ENCODE measurements at regions not wholly inside any gene's neighbourhood (a gene's known extent, or its start where the extent isn't known, plus 50 kb on each side); places are given as distances from the start of the nearest gene placed in this dataset.

DNA sequence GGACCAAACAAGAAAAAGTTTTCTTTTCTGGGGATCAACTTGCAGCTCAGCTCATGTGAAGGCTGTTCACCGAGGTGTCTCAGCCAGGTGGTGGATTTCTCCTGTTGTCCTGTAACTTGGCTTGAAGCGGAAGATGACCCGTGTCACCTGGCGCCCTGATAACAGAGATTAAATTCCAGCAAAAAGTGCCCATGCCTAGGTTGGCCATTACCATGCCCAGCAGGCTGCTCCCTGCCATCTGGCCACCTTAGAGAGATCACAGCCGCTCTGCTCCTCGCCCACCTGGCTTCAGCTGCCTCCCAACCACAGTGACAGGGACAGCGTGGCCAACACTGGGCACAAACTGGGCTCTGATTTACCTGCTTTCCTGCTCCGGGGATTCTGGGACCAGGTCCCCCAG lies 149.5 kb downstream of the ZBTB18 start:
- TF ChIP-seq, protein P1, sequence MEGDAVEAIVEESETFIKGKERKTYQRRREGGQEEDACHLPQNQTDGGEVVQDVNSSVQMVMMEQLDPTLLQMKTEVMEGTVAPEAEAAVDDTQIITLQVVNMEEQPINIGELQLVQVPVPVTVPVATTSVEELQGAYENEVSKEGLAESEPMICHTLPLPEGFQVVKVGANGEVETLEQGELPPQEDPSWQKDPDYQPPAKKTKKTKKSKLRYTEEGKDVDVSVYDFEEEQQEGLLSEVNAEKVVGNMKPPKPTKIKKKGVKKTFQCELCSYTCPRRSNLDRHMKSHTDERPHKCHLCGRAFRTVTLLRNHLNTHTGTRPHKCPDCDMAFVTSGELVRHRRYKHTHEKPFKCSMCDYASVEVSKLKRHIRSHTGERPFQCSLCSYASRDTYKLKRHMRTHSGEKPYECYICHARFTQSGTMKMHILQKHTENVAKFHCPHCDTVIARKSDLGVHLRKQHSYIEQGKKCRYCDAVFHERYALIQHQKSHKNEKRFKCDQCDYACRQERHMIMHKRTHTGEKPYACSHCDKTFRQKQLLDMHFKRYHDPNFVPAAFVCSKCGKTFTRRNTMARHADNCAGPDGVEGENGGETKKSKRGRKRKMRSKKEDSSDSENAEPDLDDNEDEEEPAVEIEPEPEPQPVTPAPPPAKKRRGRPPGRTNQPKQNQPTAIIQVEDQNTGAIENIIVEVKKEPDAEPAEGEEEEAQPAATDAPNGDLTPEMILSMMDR (IDR thresholded peaks at IDR 0.05; ENCODE audit: insufficient read depth, low read depth, low read length, missing control alignments), result no peak
- H3K4me3 ChIP-seq (ENCODE audit: low read length), result no peak overlapping the region
- no peak for DNase-seq (ENCODE audit: low read depth)

DNA sequence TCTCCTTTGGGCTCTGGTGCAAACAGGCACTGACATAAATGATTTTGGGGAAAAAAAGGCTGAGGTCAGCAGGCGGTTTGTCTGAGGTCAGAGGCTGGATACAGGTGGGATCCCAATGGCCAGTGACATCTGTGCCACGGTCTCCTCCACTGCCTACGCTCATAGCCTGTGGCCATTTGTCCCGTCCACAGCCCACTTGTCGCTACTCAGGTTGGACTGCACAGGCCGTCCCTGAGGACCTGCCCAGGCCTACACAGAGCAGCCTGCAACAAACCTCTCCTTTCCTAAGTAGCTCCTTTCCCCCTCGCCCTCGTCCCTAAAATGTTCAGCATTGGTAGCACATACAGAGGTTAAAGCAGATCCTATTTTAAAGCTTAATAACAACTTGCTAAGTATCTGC lies 150.7 kb downstream of the ZBTB18 start:
- TF ChIP-seq, protein P1 (IDR thresholded peaks at IDR 0.05; ENCODE audit: insufficient read depth, low read depth, low read length, missing control alignments), result no peak
- DNase-seq (ENCODE audit: low read depth), result no peak
- H3K4me3 ChIP-seq (ENCODE audit: low read length), result no peak overlapping the region

- no peak overlapping the region for H3K4me3 ChIP-seq (ENCODE audit: low read length)
- TF ChIP-seq, protein P1 (IDR thresholded peaks at IDR 0.05; ENCODE audit: insufficient read depth, low read depth, low read length, missing control alignments), result no peak
- no peak for DNase-seq (ENCODE audit: low read depth)
Measured at GRCh38 chr1:244204004-244204403, 152.9 kb downstream of the ZBTB18 start.

DNA sequence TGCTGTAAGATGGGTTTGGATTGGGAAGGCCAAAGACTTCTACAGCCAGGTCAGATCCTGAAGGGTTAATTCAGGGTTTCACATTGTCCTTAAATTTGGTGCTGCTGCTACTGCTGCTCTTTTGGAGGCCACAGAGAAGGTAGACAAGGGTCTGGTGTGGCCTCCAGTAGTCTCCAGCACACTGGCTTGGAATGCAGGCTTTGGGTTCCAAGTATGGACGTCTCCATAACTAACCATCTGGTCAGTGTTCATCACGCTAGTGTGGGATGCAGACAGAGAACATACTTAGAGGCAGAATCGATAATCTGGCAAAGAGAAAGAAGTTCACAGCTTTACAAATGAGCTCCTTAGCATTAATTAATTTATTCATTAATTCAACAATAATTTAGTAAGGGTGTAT lies 154.1 kb downstream of the ZBTB18 start:
- TF ChIP-seq, protein P1 (IDR thresholded peaks at IDR 0.05; ENCODE audit: insufficient read depth, low read depth, low read length, missing control alignments), result no peak
- H3K4me3 ChIP-seq (ENCODE audit: low read length), result no peak overlapping the region
- DNase-seq (ENCODE audit: low read depth), result no peak

DNA sequence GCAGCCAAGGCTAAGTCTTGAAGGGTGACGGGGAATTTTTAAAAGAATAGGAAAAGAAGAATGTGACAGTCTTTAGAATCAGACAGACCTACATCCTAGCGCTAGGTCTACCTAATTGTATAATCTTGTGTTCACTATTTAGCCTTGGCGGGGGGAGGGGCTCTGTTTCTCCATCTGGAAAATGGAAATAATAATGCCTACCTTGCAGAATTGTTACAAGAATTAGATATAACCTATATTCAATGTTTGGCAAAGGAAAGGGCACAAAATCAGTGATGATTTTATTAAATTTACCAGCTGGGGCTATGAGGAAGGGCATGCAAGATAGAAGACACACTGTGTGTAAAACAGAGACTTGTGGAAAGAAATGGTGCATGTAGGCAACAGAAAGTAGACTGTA lies 154.8 kb downstream of the ZBTB18 start:
- TF ChIP-seq, protein P1 (IDR thresholded peaks at IDR 0.05; ENCODE audit: insufficient read depth, low read depth, low read length, missing control alignments), result no peak
- no peak overlapping the region for H3K4me3 ChIP-seq (ENCODE audit: low read length)
- DNase-seq (ENCODE audit: low read depth), result no peak

DNA sequence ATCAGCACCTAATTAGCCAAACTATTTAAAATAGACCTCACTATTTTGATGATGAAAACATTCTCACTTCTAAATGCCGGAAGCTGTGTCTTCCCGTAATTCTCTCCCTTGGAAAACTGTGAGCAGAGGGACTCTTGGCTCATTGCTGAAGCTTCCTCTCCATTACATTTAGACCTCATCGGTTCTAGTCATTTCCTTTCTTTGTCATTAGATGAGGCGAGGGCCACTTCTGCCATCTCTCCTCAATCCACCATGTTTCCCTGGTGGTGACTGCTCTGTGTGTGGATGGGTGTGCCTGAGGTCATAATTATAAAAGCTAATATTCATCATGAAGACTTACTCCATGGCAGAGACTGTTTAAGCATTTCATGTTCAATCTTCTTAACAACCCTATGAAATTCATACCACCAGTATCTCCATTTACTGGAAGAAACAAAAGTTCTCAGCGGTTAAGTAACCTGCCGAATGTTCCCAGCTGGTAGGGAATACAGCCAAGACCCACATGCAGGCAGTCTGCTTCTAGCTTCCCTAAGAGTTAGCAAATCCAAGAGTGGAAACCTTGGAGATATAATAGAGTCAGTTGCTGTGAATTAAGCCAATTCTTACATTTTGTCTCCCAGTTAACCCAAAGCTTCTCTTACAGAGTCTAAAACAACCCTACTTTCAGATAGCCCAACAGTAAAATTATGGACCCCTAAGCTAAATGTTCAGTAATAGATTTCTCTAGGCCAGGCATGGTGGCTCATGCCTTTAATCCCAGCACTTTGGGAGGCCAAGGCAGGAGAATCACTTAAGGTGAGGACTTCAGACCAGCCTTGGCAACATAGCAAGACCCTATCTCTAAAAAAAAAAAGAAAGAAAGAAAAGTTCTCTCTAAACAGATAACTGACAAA lies 156.2 kb downstream of the ZBTB18 start:
- no peak overlapping the region for H3K4me3 ChIP-seq (ENCODE audit: low read length)
- no peak for DNase-seq (ENCODE audit: low read depth)
- TF ChIP-seq, protein P1 (IDR thresholded peaks at IDR 0.05; ENCODE audit: insufficient read depth, low read depth, low read length, missing control alignments), result no peak

DNA sequence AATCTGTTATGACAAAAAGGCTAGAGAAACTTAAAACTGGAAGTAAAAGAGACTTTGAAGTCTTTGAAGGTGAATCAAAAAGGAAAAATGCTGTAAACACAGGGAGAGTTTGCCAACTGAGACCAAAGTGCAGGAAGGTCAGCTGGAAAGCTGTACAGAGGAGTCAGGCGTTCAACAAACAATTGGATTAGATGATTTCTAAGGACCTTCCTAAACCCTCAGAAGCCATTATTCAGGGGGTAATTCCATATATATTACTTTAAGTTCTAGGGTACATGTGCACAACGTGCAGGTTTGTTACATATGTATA lies 156.8 kb downstream of the ZBTB18 start:
- TF ChIP-seq, protein P1 (IDR thresholded peaks at IDR 0.05; ENCODE audit: insufficient read depth, low read depth, low read length, missing control alignments), result no peak
- DNase-seq (ENCODE audit: low read depth), result no peak
- no peak overlapping the region for H3K4me3 ChIP-seq (ENCODE audit: low read length)

Data from epithelial cell of esophagus (primary cell).